Neural cell (in vitro differentiated cells): ENCODE measurements at regions not wholly inside any gene's neighbourhood (a gene's known extent, or its start where the extent isn't known, plus 50 kb on each side); places are given as distances from the start of the nearest gene placed in this dataset.

Experiments
- CTCF ChIP-seq: fragments of 450-650 bp; IDR thresholded peaks from 2 replicates; pipeline ENCODE4 v1.5.1; 2014; ENCODE audit warnings: antibody characterized with exemption, mild to moderate bottlenecking, moderate library complexity; ENCODE audit not compliant: poor library complexity, severe bottlenecking
- POLR2AphosphoS5 ChIP-seq: IDR thresholded peaks from 2 replicates; pipeline ENCODE4 v1.6.1; 2012

GRCh38 chr16:80199614-80200013 lies 341.2 kb upstream of the DYNLRB2 start:
- no peak for TF ChIP-seq POLR2AphosphoS5
- TF ChIP-seq CTCF: no peak
